ENCODE measurements at regions not wholly inside any gene's neighbourhood (a gene's known extent, or its start where the extent isn't known, plus 50 kb on each side); places are given as distances from the start of the nearest gene placed in this dataset.

DNA sequence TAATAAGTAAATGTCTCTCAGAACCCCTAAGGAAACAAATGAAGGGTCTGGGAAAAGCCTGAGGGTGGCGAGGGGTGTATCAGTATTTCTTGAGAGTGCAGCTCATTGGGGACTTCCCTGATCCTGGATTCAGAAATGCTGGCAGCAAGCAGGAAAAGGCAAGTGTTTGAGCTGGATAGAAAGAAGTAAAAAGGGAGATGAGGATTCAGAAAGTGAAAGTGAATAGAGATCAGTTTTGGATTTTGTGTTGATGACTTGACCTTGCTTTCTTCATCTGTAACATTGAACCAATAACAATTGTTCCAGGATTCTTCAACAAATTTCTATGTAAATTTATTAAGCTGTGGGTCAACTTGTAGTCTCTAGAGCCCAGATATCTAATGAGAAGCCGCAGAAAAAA is 66.9 kb upstream of the CTSC start:
- DNase-seq = no peak

DNA sequence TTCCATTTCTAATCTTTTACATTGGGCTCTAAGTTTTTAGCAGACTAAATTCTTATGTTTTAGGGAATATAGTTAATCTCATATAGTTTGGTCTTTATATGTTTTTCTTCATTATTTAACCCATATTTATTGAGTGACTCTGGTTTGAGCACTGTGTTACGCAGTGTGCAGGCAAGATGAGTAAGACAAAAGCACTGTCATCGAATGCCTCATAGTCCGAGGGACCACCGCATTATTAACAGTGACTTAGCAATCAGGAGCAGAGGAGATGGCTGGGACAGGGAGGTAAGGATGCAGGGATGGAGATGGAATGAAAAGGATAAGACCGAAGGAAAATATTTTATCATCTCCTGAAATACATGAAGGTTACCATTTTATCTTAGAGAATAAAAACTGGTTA is 65.2 kb upstream of the CTSC start:
- DNase-seq = no peak

DNA sequence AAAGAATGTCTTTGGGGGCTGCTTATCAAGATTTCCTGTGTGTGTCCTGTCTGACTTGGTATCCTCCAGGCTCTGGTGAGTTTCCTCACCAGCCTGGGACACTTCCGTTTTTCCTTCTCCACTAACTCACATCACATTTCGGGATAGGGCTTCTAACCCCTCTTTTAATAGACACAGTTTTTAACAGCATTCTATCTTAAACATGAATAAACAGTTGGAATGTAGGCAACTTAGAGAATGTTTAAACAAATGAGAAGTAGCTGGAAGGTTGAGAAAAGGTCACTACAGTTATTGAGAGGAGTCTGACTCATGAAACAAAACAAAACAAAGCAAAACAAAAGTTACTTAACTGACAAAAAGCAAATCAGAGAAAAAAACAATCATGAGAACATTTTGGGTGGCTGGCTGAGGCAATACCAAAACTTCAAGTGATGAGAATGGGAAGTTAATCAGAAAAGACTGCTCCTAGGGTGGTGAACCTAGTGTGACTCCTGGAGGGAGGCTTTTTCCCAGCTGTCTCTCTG is 64.7 kb upstream of the CTSC start:
- DNase-seq = no peak

DNA sequence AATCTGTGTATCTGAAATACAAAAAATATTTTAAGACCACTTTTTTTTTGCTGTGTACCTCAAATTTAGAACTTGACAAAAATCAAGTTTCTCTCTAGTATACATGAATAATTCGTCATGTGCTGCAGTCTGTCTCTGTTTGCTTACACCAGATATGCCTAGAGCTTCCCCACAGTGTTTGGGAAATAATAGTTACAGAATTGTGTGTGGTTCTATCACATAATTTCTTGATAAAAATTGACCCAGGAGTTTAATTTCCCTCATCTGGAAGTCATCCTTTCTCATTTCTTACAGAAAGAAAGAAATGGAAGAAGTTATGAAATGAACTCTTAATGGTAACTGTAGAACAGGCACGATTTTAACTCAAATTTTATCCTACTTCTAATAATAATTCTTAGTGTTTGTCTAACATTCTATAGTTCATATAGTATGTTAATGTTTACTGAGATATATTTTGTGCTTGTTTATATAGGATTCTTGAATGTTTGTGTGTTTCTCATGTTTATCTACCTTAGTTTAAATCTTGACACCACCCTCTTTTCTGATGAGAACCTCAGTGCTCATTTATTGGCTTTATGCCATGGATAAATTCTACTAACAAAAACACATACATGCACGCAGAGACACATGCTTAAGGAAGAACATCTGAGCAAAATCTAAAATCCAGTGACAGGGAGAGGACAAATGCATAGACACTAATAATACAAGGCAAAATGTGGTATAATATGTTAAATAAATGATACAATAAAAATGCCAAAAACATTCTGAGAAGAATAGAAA is 61.4 kb upstream of the CTSC start:
- DNase-seq = no peak

DNA sequence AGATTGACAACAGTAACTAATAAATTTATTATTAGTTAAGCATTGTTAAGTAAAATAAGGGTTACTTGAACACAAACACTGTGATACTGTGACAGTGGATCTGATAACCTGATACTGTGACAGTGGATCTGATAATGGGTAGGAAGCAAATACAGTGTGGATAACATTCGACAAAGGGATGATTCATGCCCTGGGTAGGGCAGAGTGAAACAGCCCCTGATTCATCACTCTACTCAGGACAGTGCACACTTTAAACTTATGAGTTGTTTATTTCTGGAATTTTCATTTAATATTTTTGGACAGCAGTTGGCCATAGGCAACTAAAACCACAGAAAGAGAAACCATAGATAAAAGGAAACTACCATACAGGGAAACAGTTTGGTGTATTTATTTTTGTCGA is 60.8 kb upstream of the CTSC start:
- no peak for DNase-seq

DNA sequence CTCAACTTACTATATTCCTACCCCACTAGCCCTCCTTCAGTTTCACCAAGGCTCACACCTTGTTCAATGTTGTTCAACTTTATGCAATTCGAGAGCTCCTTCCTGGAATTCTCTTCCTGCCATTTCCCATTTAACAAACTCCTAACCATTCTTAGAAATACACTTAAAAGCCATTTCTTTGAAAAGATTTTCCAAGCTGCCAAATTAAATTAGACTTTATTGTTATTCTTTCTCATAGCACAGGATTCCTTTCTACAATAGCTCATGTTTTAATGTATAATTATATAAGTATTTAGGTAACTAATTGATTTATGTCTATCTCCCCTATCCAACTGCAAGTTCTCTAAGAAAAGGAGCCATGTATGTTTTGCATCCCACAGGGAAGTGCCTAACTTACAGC is 52.7 kb upstream of the CTSC start:
- DNase-seq = no peak

DNA sequence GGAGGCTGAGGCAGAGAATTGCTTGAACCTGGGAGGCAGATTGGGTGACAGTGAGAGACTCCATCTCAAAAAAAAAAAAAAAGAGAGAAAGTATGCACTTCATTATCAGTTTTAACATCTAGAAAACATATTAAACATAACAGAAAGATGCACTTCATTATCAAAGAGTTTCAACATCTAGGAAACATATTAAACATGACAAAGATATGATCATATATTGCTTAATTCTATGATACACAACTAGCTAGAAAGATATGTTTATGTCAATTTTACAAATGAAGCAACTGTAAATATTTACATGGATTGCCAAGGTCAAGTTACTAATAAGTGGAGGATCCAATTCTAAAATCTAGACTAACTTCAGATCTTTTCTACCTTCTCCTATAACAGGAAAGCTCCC is 50.4 kb upstream of the CTSC start:
- no peak for DNase-seq

Measured in NCI-H2029 treated with DMSO at 0.1 percent for 48 hours (cell line).